Panc1 (cell line): ENCODE measurements at regions not wholly inside any gene's neighbourhood (a gene's known extent, or its start where the extent isn't known, plus 50 kb on each side); places are given as distances from the start of the nearest gene placed in this dataset.

Experiments
- ATAC-seq: fragments of 200-7000 bp; cut with Tn5 transposase; 2 replicates; pipeline ENCODE4 v1.9.1; 2020; ENCODE audit warnings: mild to moderate bottlenecking, moderate library complexity
- BruUV-seq: library from RNA; stranded (reverse); fragments of 400-500 nt; replicated peaks from 2 replicates; lab custom pipeline; 2021; lab: Mats Ljungman, UMichigan
- CTCF ChIA-PET: fragments of 300-600 bp; sonication (Branson Sonifier 250); formaldehyde crosslinking; loops from one replicate; lab custom pipeline; 2022; ENCODE audit warnings: antibody characterized with exemption; lab: Charles Lee
- POLR2A ChIA-PET: fragments of 300-600 bp; sonication (Branson Sonifier 250); formaldehyde crosslinking; loops from one replicate; lab custom pipeline; 2022; ENCODE audit warnings: antibody characterized with exemption; lab: Charles Lee
- DNase-seq: peaks from one replicate; pipeline ENCODE4 v3.0.0-alpha.2; 2010; ENCODE audit warnings: low read depth, low spot score
- H3K27ac ChIP-seq: 2 replicates; pipeline ENCODE4 v1.5.1; 2011; ENCODE audit warnings: mild to moderate bottlenecking, low read length, inconsistent platforms
- H3K27me3 ChIP-seq: fragments of 200-500 bp; sonication (Bioruptor generic); 2 replicates; pipeline ENCODE4 v1.6.0; 2014; ENCODE audit warnings: low read length, inconsistent platforms; ENCODE audit not compliant: control insufficient read depth, insufficient read depth
- H3K36me3 ChIP-seq: fragments of 200-500 bp; sonication (Bioruptor generic); 2 replicates; pipeline ENCODE4 v1.5.1; 2014; ENCODE audit warnings: inconsistent platforms, mild to moderate bottlenecking, low read length, moderate library complexity; ENCODE audit not compliant: control insufficient read depth, insufficient read depth
- H3K4me1 ChIP-seq: 2 replicates; pipeline ENCODE4 v1.5.1; 2011; ENCODE audit warnings: inconsistent platforms, mild to moderate bottlenecking, low read length, moderate library complexity; ENCODE audit not compliant: control insufficient read depth, insufficient read depth
- H3K4me3 ChIP-seq, 2 experiments: 2 replicates each; pipeline ENCODE4 v1.5.1; 2011 to 2012; ENCODE audit warnings: low read depth in 2 of 2, low read length in 2 of 2, mild to moderate bottlenecking in 2 of 2, inconsistent platforms in 1 of 2, moderate library complexity in 1 of 2
- H3K9me3 ChIP-seq: fragments of 200-500 bp; sonication (Bioruptor generic); 2 replicates; pipeline ENCODE4 v1.5.1; 2014; ENCODE audit warnings: low read depth, mild to moderate bottlenecking, inconsistent platforms, low read length, moderate library complexity; ENCODE audit not compliant: control insufficient read depth, insufficient read depth
- POLR2AphosphoS5 ChIP-seq: IDR thresholded peaks from 2 replicates; pipeline ENCODE4 v1.6.1; 2012; ENCODE audit warnings: mild to moderate bottlenecking, low read depth, low read length, moderate library complexity
- SIN3A ChIP-seq: IDR thresholded peaks from 2 replicates; pipeline ENCODE4 v1.6.1; 2012; ENCODE audit warnings: low read depth, mild to moderate bottlenecking, low read length, moderate library complexity, borderline replicate concordance; ENCODE audit not compliant: insufficient read depth
- TCF7L2 ChIP-seq: IDR thresholded peaks from 2 replicates; pipeline ENCODE4 v1.6.1; 2011; ENCODE audit warnings: mild to moderate bottlenecking, low read depth, low read length, inconsistent platforms
- in situ Hi-C: cut with HindIII; loops from 2 replicates; pipeline ENCODE4 v1.10.0; 2016; ENCODE audit warnings: low sequenced_read_pairs, low pct_unique_long_range_greater_than_20kb
- intact Hi-C: fragments of 100-400 bp; cut with micrococcal nuclease; formaldehyde crosslinking; loops from one replicate; pipeline ENCODE4 v1.10.0; 2022; ENCODE audit not compliant: unreplicated experiment
- TF ChIP-seq, protein P1 (sequence below), 2 experiments: IDR thresholded peaks; 2 replicates each; pipeline ENCODE4 v1.6.1; 2011 to 2012; ENCODE audit warnings: low read depth in 2 of 2, control low read depth in 1 of 2, low read length in 1 of 2, mild to moderate bottlenecking in 1 of 2, moderate library complexity in 1 of 2; ENCODE audit not compliant: insufficient read depth in 1 of 2
- TF ChIP-seq, protein P2 (sequence below): fragments of 450-650 bp; IDR thresholded peaks from 2 replicates; pipeline ENCODE4 v1.5.1; 2017; ENCODE audit warnings: mild to moderate bottlenecking

DNA sequence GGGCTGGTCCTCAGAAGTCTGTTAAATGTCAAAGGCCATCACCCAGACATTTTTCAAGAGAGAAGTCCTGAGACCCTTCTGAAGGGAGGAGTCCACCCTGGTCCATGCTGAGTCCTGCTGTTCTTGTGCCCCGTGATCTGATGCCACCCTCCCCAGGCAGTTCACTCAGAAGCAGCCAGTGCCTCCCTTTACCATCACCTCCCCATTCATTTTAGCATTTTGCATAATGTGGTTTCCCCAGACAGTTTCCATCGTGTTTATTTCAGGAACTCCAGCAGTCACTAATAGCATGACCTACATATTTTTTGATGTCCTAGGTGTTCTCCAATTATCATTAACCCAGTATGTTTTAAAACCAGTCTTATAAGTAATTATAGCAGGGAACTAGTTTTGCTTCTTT is 353.0 kb upstream of the CDH5 start:
- DNase-seq (no peak), ATAC-seq (no peak)
- no peaks in the 10 kb centered on the region for H3K9me3 ChIP-seq
- H3K27me3 ChIP-seq = no peaks in the 10 kb centered on the region
- ChIA-PET CTCF (no interaction called here), POLR2A (no interaction called here)
- H3K36me3 ChIP-seq = no peaks in the 10 kb centered on the region
- H3K4me1 ChIP-seq = no peaks in the 10 kb centered on the region
- no peak overlapping the region for H3K27ac ChIP-seq
- in situ Hi-C loops = no loop called here
- H3K4me3 ChIP-seq = no peak overlapping the region
- intact Hi-C loops = no loop called here
- TF ChIP-seq POLR2AphosphoS5 (no peak), TCF7L2 (no peak), SIN3A (no peak)
- TF ChIP-seq, protein P1, sequence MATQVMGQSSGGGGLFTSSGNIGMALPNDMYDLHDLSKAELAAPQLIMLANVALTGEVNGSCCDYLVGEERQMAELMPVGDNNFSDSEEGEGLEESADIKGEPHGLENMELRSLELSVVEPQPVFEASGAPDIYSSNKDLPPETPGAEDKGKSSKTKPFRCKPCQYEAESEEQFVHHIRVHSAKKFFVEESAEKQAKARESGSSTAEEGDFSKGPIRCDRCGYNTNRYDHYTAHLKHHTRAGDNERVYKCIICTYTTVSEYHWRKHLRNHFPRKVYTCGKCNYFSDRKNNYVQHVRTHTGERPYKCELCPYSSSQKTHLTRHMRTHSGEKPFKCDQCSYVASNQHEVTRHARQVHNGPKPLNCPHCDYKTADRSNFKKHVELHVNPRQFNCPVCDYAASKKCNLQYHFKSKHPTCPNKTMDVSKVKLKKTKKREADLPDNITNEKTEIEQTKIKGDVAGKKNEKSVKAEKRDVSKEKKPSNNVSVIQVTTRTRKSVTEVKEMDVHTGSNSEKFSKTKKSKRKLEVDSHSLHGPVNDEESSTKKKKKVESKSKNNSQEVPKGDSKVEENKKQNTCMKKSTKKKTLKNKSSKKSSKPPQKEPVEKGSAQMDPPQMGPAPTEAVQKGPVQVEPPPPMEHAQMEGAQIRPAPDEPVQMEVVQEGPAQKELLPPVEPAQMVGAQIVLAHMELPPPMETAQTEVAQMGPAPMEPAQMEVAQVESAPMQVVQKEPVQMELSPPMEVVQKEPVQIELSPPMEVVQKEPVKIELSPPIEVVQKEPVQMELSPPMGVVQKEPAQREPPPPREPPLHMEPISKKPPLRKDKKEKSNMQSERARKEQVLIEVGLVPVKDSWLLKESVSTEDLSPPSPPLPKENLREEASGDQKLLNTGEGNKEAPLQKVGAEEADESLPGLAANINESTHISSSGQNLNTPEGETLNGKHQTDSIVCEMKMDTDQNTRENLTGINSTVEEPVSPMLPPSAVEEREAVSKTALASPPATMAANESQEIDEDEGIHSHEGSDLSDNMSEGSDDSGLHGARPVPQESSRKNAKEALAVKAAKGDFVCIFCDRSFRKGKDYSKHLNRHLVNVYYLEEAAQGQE (IDR thresholded peaks at IDR 0.05; ENCODE audit: insufficient read depth in 1 of 2, low read depth in 2 of 2, low read length in 1 of 2) = no peak
- TF ChIP-seq, protein P2, sequence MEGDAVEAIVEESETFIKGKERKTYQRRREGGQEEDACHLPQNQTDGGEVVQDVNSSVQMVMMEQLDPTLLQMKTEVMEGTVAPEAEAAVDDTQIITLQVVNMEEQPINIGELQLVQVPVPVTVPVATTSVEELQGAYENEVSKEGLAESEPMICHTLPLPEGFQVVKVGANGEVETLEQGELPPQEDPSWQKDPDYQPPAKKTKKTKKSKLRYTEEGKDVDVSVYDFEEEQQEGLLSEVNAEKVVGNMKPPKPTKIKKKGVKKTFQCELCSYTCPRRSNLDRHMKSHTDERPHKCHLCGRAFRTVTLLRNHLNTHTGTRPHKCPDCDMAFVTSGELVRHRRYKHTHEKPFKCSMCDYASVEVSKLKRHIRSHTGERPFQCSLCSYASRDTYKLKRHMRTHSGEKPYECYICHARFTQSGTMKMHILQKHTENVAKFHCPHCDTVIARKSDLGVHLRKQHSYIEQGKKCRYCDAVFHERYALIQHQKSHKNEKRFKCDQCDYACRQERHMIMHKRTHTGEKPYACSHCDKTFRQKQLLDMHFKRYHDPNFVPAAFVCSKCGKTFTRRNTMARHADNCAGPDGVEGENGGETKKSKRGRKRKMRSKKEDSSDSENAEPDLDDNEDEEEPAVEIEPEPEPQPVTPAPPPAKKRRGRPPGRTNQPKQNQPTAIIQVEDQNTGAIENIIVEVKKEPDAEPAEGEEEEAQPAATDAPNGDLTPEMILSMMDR = no peak
- no TSS peak for BruUV-seq

DNA sequence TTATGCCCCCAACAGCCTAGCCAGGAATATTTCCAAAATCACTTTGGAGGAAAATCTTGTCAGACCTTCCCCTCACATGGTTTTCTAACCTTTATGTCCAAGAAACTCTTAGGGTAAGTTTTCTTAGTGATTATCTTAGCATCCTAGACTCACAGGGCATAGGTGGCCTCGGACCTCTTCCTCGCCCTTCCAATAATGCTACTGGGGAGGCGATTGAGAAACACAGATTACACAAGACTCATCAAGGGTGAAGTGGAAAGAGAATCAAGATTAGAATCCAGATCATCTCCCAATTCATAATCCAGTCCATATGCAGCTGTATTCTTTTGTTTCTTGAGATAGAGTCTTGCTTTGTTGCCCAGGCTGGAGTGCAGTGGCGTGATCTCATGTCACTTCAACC is 358.4 kb upstream of the CDH5 start:
- intact Hi-C loops (no loop called here), in situ Hi-C loops (no loop called here)
- no peak for TF ChIP-seq TCF7L2
- no peak for TF ChIP-seq SIN3A
- no peak for TF ChIP-seq POLR2AphosphoS5
- TF ChIP-seq, protein P2 = no peak
- TF ChIP-seq, protein P1 (IDR thresholded peaks at IDR 0.05; ENCODE audit: insufficient read depth in 1 of 2, low read depth in 2 of 2, low read length in 1 of 2) = no peak
- no peaks in the 10 kb centered on the region for H3K9me3 ChIP-seq
- no TSS peak for BruUV-seq
- ChIA-PET CTCF (no interaction called here), POLR2A (no interaction called here)
- no peak overlapping the region for H3K27ac ChIP-seq
- no peaks in the 10 kb centered on the region for H3K4me1 ChIP-seq
- H3K27me3 ChIP-seq = no peaks in the 10 kb centered on the region
- DNase-seq (no peak), ATAC-seq (no peak)
- H3K4me3 ChIP-seq = no peak overlapping the region
- H3K36me3 ChIP-seq = no peaks in the 10 kb centered on the region
